WI38 (cell line): ENCODE measurements at regions not wholly inside any gene's neighbourhood (a gene's known extent, or its start where the extent isn't known, plus 50 kb on each side); places are given as distances from the start of the nearest gene placed in this dataset.

Source experiments
- H3K4me3 ChIP-seq: 2 replicates; pipeline ENCODE4 v1.5.1; 2011; ENCODE audit warnings: low read depth, mild to moderate bottlenecking, control low read depth, low read length
- CTCF ChIP-seq: IDR thresholded peaks from 2 replicates; pipeline ENCODE4 v1.5.1; 2012; ENCODE audit warnings: low read depth, mild to moderate bottlenecking, control low read depth, low read length

- no peak for TF ChIP-seq CTCF
- H3K4me3 ChIP-seq: no peak overlapping the region
Measured at GRCh38 chr18:52008330-52008729, 331.7 kb upstream of the DCC start.

GRCh38 chr18:52008736-52009135 is 331.3 kb upstream of the DCC start:
- no peak for TF ChIP-seq CTCF
- H3K4me3 ChIP-seq: no peak overlapping the region

GRCh38 chr18:52009958-52010357 is 330.0 kb upstream of the DCC start:
- no peak for TF ChIP-seq CTCF
- no peak overlapping the region for H3K4me3 ChIP-seq

GRCh38 chr18:52045946-52046675 is 293.9 kb upstream of the DCC start:
- no peak overlapping the region for H3K4me3 ChIP-seq
- no peak for TF ChIP-seq CTCF

GRCh38 chr18:52046842-52047241 is 293.2 kb upstream of the DCC start:
- H3K4me3 ChIP-seq: no peak overlapping the region
- no peak for TF ChIP-seq CTCF

- TF ChIP-seq CTCF: no peak
- H3K4me3 ChIP-seq: no peak overlapping the region
Measured at GRCh38 chr18:52054324-52054723, 285.7 kb upstream of the DCC start.

GRCh38 chr18:52060607-52061304 is 279.2 kb upstream of the DCC start:
- TF ChIP-seq CTCF: no peak
- H3K4me3 ChIP-seq: no peak overlapping the region
